Left lung (tissue), 4 donors: ENCODE measurements at regions not wholly inside any gene's neighbourhood (a gene's known extent, or its start where the extent isn't known, plus 50 kb on each side); places are given as distances from the start of the nearest gene placed in this dataset.

Experiments used
- ATAC-seq: fragments of 200-7000 bp; cut with Tn5 transposase; one replicate; pipeline ENCODE4 v1.9.1; 2020; ENCODE audit warnings: moderate library complexity
- DNase-seq, 4 donors: peaks; one replicate each; pipeline ENCODE4 v3.0.0-alpha.2; 2013 to 2020
- H3K27ac ChIP-seq, 2 donors: fragments of 200-600 bp; sonication (generic) in 1 of 2; one replicate each; pipeline versions ENCODE4 v1.5.0 to v1.8.0; 2020 to 2021
- H3K27me3 ChIP-seq, 2 donors: fragments of 200-600 bp; sonication (generic) in 1 of 2; one replicate each; pipeline versions ENCODE4 v1.5.0 to v1.8.0; 2020 to 2021
- H3K36me3 ChIP-seq, 2 donors: fragments of 200-600 bp; sonication (generic) in 1 of 2; one replicate each; pipeline versions ENCODE4 v1.5.0 to v1.8.0; 2020 to 2021
- H3K4me1 ChIP-seq, 2 donors: fragments of 200-600 bp; one replicate each; pipeline ENCODE4 v1.8.0; 2021
- H3K4me3 ChIP-seq, 2 donors: fragments of 200-600 bp; sonication (generic) in 1 of 2; one replicate each; pipeline versions ENCODE4 v1.5.0 to v1.8.0; 2020 to 2021; ENCODE audit warnings: mild to moderate bottlenecking in 1 of 2
- H3K9me3 ChIP-seq, 2 donors: fragments of 200-600 bp; sonication (generic) in 1 of 2; one replicate each; pipeline versions ENCODE4 v1.5.0 to v1.8.0; 2020 to 2021
- intact Hi-C, 2 donors: fragments of 100-400 bp; cut with DNase I; formaldehyde crosslinking; loops; one replicate each; pipeline versions ENCODE4 v1.11.2 to v1.14.2; 2022
- TF ChIP-seq, protein P1 (sequence below), 2 donors: fragments of 200-600 bp; sonication (generic) in 1 of 2; IDR thresholded peaks; one replicate each; pipeline versions ENCODE4 v1.5.0 to v1.8.0; 2021; ENCODE audit warnings: antibody characterized with exemption in 2 of 2
- donor health status: DM: no; HTN: yes; CAD: no.
- donor health status: DM: no; HTN: no; CAD: no.

DNA sequence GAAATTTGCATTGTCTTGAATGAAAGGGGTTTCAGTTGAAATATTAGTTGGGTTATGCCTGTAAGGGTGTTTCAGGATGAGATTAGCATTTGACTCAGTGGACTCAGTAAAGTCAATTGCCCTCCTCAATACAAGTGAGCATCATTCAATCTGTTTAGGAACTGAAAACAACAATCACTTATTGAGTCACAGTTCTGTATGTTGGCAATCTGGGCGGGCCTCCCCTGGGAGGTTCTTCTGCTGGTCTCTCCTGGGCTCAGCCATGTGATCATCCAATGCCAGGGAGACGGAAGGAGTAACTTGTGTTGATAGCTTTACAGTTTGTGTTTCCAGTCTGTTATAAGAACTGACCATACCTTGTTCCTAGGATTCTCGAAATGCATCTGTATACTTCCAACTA, 262.9 kb upstream of the RUNX1 start:
- DNase-seq (no peak), ATAC-seq (no peak)
- Histone ChIP-seq H3K27me3 (no peaks in the 10 kb centered on the region), H3K27ac (no peak overlapping the region), H3K4me1 (no peaks in the 10 kb centered on the region), H3K9me3 (no peaks in the 10 kb centered on the region), H3K36me3 (no peaks in the 10 kb centered on the region), H3K4me3 (no peak overlapping the region)
- intact Hi-C loops = no loop called here
- TF ChIP-seq, protein P1, sequence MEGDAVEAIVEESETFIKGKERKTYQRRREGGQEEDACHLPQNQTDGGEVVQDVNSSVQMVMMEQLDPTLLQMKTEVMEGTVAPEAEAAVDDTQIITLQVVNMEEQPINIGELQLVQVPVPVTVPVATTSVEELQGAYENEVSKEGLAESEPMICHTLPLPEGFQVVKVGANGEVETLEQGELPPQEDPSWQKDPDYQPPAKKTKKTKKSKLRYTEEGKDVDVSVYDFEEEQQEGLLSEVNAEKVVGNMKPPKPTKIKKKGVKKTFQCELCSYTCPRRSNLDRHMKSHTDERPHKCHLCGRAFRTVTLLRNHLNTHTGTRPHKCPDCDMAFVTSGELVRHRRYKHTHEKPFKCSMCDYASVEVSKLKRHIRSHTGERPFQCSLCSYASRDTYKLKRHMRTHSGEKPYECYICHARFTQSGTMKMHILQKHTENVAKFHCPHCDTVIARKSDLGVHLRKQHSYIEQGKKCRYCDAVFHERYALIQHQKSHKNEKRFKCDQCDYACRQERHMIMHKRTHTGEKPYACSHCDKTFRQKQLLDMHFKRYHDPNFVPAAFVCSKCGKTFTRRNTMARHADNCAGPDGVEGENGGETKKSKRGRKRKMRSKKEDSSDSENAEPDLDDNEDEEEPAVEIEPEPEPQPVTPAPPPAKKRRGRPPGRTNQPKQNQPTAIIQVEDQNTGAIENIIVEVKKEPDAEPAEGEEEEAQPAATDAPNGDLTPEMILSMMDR (IDR thresholded peaks at IDR 0.05) = no peak

DNA sequence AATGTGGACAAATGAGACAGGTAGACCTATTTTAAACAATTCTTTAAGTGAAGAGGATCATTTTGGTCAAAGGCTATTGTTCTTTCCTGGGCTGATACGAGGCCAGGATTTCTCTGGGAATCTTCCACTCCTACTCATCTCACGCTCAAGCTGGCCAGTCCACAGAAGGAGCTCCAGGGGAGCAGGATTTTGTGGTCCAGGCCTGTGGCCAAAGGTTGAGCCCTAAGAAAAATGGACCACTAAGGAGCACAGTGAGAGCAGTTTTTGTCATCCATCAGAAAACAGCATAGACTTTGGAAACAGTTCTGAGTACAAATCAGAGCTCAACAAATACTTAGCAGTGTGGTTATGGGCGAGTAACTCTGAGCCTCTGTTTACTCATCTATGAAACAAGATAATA, 260.2 kb upstream of the RUNX1 start:
- ATAC-seq (peak; percentile 37), DNase-seq (no peak)
- H3K27me3 ChIP-seq = no peaks in the 10 kb centered on the region
- TF ChIP-seq, protein P1 (IDR thresholded peaks at IDR 0.05) = no peak
- no peak overlapping the region for H3K4me3 ChIP-seq
- H3K4me1 ChIP-seq = no peaks in the 10 kb centered on the region
- no peaks in the 10 kb centered on the region for H3K36me3 ChIP-seq
- no peak overlapping the region for H3K27ac ChIP-seq
- intact Hi-C loops = loop anchor here in 1 of 2 donors (5.0 kb wide), 1 partner anchor 303 kb away; no protein-coding TSS in a partner anchor
- H3K9me3 ChIP-seq = no peaks in the 10 kb centered on the region

DNA sequence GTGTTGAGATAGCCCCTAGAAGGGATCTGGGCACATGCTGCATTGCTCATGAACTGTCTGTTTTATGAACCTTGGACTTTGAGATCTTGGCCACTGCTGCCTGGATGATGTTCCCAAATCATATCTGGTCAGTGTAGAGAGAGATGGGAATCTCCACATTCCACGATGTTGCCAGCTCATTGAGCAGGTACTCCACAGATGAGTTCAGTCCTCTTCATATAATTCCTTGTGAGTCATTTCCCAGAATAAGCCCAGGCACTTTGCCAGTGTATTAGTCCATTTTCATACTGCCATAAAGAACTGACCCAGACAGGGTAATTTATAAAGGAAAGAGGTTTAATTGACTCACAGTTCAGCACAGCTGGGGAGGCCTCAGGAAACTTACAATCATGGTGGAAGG, 254.0 kb upstream of the RUNX1 start:
- ATAC-seq = peak; percentile 51
- TF ChIP-seq, protein P1 (IDR thresholded peaks at IDR 0.05) = no peak
- intact Hi-C loops = no loop called here

DNA sequence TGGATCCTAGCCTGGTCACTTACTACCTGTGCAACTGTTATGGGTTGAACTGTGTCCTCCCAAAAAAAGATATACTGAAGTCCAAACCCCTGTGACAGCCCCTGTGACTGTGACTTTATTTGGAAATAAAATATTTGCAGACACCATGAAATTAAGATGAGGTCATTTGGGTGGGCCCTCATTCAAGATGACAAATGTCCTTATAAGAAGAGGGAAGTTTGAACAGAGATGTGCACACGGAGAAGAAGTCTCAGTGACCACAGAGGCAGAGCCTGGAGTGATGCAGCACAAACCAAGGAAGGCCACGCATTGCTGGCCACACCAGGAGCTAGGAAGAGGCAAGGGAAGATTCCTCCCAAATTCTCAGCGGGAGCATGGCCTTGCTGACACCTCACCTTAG, 249.7 kb upstream of the RUNX1 start:
- H3K27me3 ChIP-seq = no peaks in the 10 kb centered on the region
- intact Hi-C loops = no loop called here
- TF ChIP-seq, protein P1 (IDR thresholded peaks at IDR 0.05) = no peak
- ATAC-seq (peak; percentile 53), DNase-seq (no peak)
- H3K27ac ChIP-seq = no peak overlapping the region
- H3K36me3 ChIP-seq = no peaks in the 10 kb centered on the region
- H3K9me3 ChIP-seq = no peaks in the 10 kb centered on the region
- H3K4me3 ChIP-seq = no peak overlapping the region
- no peaks in the 10 kb centered on the region for H3K4me1 ChIP-seq

More for the DNA sequence above, 254.0 kb upstream of the RUNX1 start:
- no peak for DNase-seq
- H3K4me1 ChIP-seq = no peaks in the 10 kb centered on the region
- no peaks in the 10 kb centered on the region for H3K9me3 ChIP-seq
- H3K27ac ChIP-seq = no peak overlapping the region
- H3K27me3 ChIP-seq = no peaks in the 10 kb centered on the region
- no peak overlapping the region for H3K4me3 ChIP-seq
- H3K36me3 ChIP-seq = no peaks in the 10 kb centered on the region

DNA sequence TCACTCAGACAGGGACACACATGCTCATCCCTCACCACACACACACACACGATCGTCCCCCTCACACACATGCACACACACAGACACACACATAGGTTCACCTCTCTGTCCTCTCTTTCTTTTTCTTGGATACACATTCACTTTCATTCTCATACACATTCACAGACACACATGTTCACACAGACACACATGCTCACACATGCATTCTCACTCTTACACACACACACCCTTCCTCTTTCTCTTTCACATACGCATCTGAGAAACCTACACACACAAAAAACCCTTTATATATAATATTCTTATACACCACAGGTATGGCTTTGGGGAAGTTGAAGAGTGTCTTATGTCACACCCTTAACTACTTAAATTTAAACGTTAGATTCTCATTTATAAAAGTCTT, 248.6 kb upstream of the RUNX1 start:
- Histone ChIP-seq H3K27me3 (no peaks in the 10 kb centered on the region), H3K36me3 (no peaks in the 10 kb centered on the region), H3K4me3 (no peak overlapping the region), H3K9me3 (no peaks in the 10 kb centered on the region), H3K27ac (no peak overlapping the region), H3K4me1 (no peaks in the 10 kb centered on the region)
- intact Hi-C loops = no loop called here
- DNase-seq (no peak), ATAC-seq (no peak)
- TF ChIP-seq, protein P1 (IDR thresholded peaks at IDR 0.05) = no peak
